ENCODE measurements at regions not wholly inside any gene's neighbourhood (a gene's known extent, or its start where the extent isn't known, plus 50 kb on each side); places are given as distances from the start of the nearest gene placed in this dataset.
"Not testable (repeated sequence)": the region's sequence is repeated elsewhere in the genome, so short reads cannot be mapped to it uniquely, and the experiment has no call there.

- TF ChIP-seq CTCF (IDR thresholded peaks at IDR 0.05; ENCODE audit: insufficient read depth, low read length, poor library complexity, severe bottlenecking): peak; percentile 56
- H3K27me3 ChIP-seq (replicated peaks; ENCODE audit: control insufficient read depth, insufficient read depth, low read length); H3K36me3 ChIP-seq (ENCODE audit: control insufficient read depth, insufficient read depth, low read length); H3K4me3 ChIP-seq (replicated peaks; ENCODE audit: low read depth, low read length): not testable (repeated sequence)
- DNase-seq (ENCODE audit: extremely low read depth, insufficient read length): peak; percentile 41
These were observed 178.5 kb downstream of the NPIPB11 start for GRCh38 chr16:29227751-29228663.

GRCh38 chr16:29226782-29227181 is 179.7 kb downstream of the NPIPB11 start:
- Histone ChIP-seq H3K27me3 (replicated peaks; ENCODE audit: control insufficient read depth, insufficient read depth, low read length) (no peaks in the 10 kb centered on the region), H3K4me3 (replicated peaks; ENCODE audit: low read depth, low read length) (no peak overlapping the region), H3K36me3 (ENCODE audit: control insufficient read depth, insufficient read depth, low read length) (no peaks in the 10 kb centered on the region; the same call in 1 of the 2 replicates)
- no peak for DNase-seq (ENCODE audit: extremely low read depth, insufficient read length)
- TF ChIP-seq CTCF (IDR thresholded peaks at IDR 0.05; ENCODE audit: insufficient read depth, low read length, poor library complexity, severe bottlenecking): no peak

GRCh38 chr16:29224675-29225074 is 181.8 kb downstream of the NPIPB11 start:
- H3K27me3 ChIP-seq (replicated peaks; ENCODE audit: control insufficient read depth, insufficient read depth, low read length); DNase-seq (ENCODE audit: extremely low read depth, insufficient read length); H3K36me3 ChIP-seq (ENCODE audit: control insufficient read depth, insufficient read depth, low read length); H3K4me3 ChIP-seq (replicated peaks; ENCODE audit: low read depth, low read length): not testable (repeated sequence)

- not testable (repeated sequence) for H3K36me3 ChIP-seq (ENCODE audit: control insufficient read depth, insufficient read depth, low read length); H3K27me3 ChIP-seq (replicated peaks; ENCODE audit: control insufficient read depth, insufficient read depth, low read length); DNase-seq (ENCODE audit: extremely low read depth, insufficient read length); H3K4me3 ChIP-seq (replicated peaks; ENCODE audit: low read depth, low read length)
These were observed 183.9 kb downstream of the NPIPB11 start for GRCh38 chr16:29222615-29223014.

GRCh38 chr16:29222008-29222407 is 184.5 kb downstream of the NPIPB11 start:
- not testable (repeated sequence) for H3K4me3 ChIP-seq (replicated peaks; ENCODE audit: low read depth, low read length); H3K36me3 ChIP-seq (ENCODE audit: control insufficient read depth, insufficient read depth, low read length); H3K27me3 ChIP-seq (replicated peaks; ENCODE audit: control insufficient read depth, insufficient read depth, low read length); DNase-seq (ENCODE audit: extremely low read depth, insufficient read length)

GRCh38 chr16:29221281-29221955 is 185.1 kb downstream of the NPIPB11 start:
- DNase-seq (ENCODE audit: extremely low read depth, insufficient read length); H3K4me3 ChIP-seq (replicated peaks; ENCODE audit: low read depth, low read length); H3K36me3 ChIP-seq (ENCODE audit: control insufficient read depth, insufficient read depth, low read length); H3K27me3 ChIP-seq (replicated peaks; ENCODE audit: control insufficient read depth, insufficient read depth, low read length): not testable (repeated sequence)

GRCh38 chr16:29220647-29221191 is 185.8 kb downstream of the NPIPB11 start:
- H3K4me3 ChIP-seq (replicated peaks; ENCODE audit: low read depth, low read length); H3K36me3 ChIP-seq (ENCODE audit: control insufficient read depth, insufficient read depth, low read length); DNase-seq (ENCODE audit: extremely low read depth, insufficient read length); H3K27me3 ChIP-seq (replicated peaks; ENCODE audit: control insufficient read depth, insufficient read depth, low read length): not testable (repeated sequence)

GRCh38 chr16:29219966-29220646 is 186.4 kb downstream of the NPIPB11 start:
- H3K27me3 ChIP-seq (replicated peaks; ENCODE audit: control insufficient read depth, insufficient read depth, low read length); H3K4me3 ChIP-seq (replicated peaks; ENCODE audit: low read depth, low read length); DNase-seq (ENCODE audit: extremely low read depth, insufficient read length); H3K36me3 ChIP-seq (ENCODE audit: control insufficient read depth, insufficient read depth, low read length): not testable (repeated sequence)

- H3K4me3 ChIP-seq (replicated peaks; ENCODE audit: low read depth, low read length); DNase-seq (ENCODE audit: extremely low read depth, insufficient read length); H3K27me3 ChIP-seq (replicated peaks; ENCODE audit: control insufficient read depth, insufficient read depth, low read length); H3K36me3 ChIP-seq (ENCODE audit: control insufficient read depth, insufficient read depth, low read length): not testable (repeated sequence)
These were observed 186.9 kb downstream of the NPIPB11 start for GRCh38 chr16:29219562-29219961.

GRCh38 chr16:29218649-29219048 is 187.9 kb downstream of the NPIPB11 start:
- not testable (repeated sequence) for DNase-seq (ENCODE audit: extremely low read depth, insufficient read length)

GRCh38 chr16:29218171-29218570 is 188.3 kb downstream of the NPIPB11 start:
- H3K27me3 ChIP-seq (replicated peaks; ENCODE audit: control insufficient read depth, insufficient read depth, low read length); H3K36me3 ChIP-seq (ENCODE audit: control insufficient read depth, insufficient read depth, low read length); H3K4me3 ChIP-seq (replicated peaks; ENCODE audit: low read depth, low read length); DNase-seq (ENCODE audit: extremely low read depth, insufficient read length): not testable (repeated sequence)

More at GRCh38 chr16:29218649-29219048, 187.9 kb downstream of the NPIPB11 start:
- H3K36me3 ChIP-seq (ENCODE audit: control insufficient read depth, insufficient read depth, low read length); H3K4me3 ChIP-seq (replicated peaks; ENCODE audit: low read depth, low read length); H3K27me3 ChIP-seq (replicated peaks; ENCODE audit: control insufficient read depth, insufficient read depth, low read length): not testable (repeated sequence)
